Activated CD8-positive, alpha-beta memory T cell treated with anti-CD3 and anti-CD28 coated beads, Interleukin-2, amount 50 U/mL, for 24 hours (primary cell): ENCODE measurements at regions not wholly inside any gene's neighbourhood (a gene's known extent, or its start where the extent isn't known, plus 50 kb on each side); places are given as distances from the start of the nearest gene placed in this dataset.

Source experiments
- DNase-seq: peaks from one replicate; pipeline ENCODE4 v3.0.0-alpha.2; 2020; ENCODE audit errors: extremely low read depth

GRCh38 chr16:26295625-26296304 is 604.0 kb downstream of the HS3ST4 start:
- DNase-seq = no peak

- DNase-seq = no peak
These were observed 609.8 kb downstream of the HS3ST4 start for GRCh38 chr16:26301516-26301915.

GRCh38 chr16:26316683-26317464 is 625.1 kb downstream of the HS3ST4 start:
- no peak for DNase-seq

- no peak for DNase-seq
These were observed 626.1 kb downstream of the HS3ST4 start for GRCh38 chr16:26317885-26318284.

DNA sequence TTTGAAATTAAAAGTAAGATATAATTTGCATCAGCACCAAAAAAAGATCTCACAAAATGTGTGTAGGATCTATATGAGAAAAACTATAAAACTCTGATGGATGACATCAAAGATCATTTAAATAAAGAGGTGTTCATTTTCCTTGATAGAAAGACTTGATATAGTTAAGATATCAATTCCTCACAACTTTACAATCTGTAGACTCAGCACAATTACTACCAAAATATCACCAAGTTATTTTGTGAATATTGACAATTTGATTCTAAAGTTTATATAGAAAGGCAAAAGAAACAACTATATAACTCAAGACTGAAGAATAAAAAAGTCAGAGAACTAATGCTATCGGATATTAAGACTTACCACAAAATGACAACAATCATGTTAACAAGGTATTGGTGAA is 638.9 kb downstream of the HS3ST4 start:
- no peak for DNase-seq

GRCh38 chr16:26334218-26335111 is 642.7 kb downstream of the HS3ST4 start:
- DNase-seq = no peak

- DNase-seq = no peak
These were observed 643.6 kb downstream of the HS3ST4 start for GRCh38 chr16:26335236-26335853.

DNA sequence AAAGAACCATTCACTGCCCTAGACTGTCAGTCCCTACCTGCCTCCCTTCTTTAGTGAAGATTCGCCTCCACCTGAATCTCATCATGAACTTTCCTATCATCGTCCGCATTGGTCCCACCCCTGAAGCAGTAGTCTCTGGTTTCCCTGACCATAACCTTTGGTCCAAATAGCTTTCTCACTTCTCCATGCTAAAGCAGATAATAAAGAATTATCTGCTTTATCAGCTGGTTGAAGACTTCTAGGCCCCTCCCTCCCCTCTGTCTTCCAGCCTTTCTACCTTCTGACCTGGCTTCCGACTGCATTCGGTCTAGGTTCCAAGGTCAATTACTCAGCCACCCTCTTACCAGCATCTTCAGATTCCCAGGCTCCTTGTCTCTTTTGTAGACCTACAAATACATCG is 650.9 kb downstream of the HS3ST4 start:
- DNase-seq = no peak

- DNase-seq = no peak
These were observed 652.5 kb downstream of the HS3ST4 start for GRCh38 chr16:26344240-26344776.

DNA sequence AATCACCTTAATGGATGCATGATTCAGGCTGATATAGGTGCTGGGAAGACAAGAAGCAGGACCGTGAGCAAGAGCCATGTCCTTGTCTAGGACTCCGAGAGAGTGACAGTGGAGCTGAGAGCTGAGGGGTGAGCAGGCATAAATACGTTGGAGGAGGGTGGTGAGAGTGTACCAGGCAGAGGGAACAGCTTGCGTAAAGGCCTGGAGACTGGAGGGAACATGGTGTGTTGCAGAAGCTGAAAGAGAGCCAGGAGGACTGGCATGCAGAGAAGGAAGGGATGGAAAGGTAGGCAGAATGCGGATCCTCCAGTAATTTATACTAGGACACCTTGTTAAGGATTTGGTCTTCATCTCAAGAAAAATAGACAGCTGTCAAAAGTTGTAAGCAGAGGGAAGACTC is 653.2 kb downstream of the HS3ST4 start:
- no peak for DNase-seq

DNA sequence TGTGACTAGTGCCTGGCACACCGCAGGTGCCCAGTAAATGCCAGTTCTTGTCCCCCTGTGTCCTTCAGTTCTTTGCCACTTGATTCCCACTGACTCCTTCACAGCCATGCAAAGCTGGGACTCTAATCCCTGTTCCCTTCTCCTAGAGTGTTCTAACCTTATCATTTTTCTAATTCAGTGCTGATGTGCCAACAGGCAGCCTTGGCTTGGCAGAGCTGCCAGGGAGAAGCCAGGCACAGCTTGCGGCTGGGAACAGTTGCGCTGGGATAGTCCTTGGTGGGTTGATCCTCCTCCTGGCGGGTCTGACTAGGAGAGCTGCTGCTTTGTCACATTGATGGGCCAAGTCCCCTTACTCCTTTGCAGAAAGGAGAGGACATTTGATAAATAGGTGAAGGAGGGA is 654.2 kb downstream of the HS3ST4 start:
- no peak for DNase-seq

GRCh38 chr16:26348095-26348494 is 656.3 kb downstream of the HS3ST4 start:
- no peak for DNase-seq

- DNase-seq = no peak
These were observed 669.1 kb downstream of the HS3ST4 start for GRCh38 chr16:26360867-26361266.

GRCh38 chr16:26363581-26363980 is 671.8 kb downstream of the HS3ST4 start:
- DNase-seq = no peak

DNA sequence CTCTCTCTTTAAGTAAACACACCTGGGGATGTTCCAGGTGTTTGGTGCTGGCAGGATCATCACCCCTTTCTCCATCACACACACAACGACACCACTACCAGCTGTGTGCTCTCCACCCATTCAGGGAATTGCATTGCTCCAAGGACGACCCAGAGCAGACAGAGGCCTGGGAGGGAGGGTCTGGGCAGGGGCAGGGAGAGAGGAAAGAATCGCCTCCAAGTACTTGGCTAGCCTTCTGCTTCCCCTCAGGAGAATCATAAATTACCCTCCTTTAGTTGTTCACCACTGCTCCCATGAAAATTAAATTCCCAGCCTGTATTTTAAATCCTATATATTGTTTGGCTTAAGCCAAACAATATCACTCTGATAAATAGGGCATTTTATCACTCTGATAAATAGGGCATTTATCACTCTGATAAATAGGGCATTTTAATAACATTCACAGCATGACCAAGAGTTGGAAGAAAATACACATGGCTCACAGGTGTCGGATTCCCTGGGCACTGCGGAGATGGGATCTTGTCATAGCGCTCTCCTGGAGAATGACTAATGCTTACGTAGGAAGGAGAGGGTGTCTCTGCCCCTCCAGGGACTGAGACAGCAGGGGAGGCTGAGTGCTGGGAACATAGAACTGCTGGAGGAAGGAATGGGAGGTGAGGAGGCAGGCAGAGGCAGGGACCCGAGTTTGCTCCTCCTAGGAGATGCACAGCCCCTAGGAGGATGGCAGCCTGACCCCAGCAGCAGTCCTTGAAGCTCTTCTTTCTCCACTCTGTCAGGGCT is 673.6 kb downstream of the HS3ST4 start:
- no peak for DNase-seq

DNA sequence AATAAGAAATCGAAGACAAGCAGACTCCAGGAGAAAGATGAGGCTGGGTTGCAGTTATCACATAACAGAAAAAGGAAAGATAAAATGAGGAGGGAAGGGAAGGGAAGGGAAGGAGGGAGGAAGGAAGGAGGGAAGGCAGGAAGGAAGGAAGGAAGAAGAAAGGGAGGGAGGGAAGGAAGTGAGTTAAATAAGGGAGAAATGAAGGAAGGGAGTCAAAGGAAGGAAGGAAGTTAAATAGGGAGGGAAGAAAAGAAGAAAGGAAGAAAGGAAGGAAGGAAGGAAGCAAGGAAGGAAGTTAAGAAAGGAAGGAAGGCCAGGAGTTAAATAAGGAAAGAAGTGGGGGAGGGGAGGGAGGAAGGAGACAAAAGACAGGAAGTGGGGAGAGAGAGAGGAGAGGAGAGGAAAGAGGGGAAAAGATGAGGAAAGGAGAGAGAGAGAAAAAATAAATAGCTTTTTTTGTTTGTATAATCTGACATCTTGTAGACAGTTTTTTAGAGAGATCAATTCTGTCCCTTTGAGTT is 679.6 kb downstream of the HS3ST4 start:
- DNase-seq = no peak

DNA sequence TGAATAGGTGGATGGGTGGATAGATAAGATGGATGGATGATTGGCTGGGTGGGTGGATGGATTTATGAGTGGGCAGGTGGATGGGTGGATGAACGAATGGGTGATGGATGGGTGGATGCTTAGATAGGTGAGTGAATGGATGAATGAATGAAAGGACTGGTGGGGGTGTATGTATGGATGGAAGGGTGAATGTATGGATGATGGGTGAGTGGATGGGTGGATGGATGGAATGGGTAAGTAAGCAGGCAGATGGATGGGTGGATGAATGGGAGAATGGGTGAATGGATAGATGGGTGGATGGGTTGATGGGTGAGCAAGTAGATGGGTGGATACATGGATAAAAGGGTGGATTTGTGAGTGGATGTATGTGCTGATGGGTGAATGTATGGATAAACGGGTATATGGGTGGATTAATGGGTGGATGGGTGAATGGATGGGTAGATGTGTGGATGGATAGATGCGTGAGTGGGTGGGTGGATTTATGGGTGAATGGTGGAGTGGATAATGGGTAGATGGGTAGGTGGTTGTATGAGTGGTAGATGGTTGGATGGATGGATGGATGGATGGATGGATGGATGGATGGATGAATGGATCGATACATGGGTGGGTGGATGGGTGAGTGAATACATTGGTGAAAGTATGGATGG is 682.6 kb downstream of the HS3ST4 start:
- no peak for DNase-seq

- DNase-seq = no peak
These were observed 684.1 kb upstream of the C16orf82 start for GRCh38 chr16:26382586-26382985.

DNA sequence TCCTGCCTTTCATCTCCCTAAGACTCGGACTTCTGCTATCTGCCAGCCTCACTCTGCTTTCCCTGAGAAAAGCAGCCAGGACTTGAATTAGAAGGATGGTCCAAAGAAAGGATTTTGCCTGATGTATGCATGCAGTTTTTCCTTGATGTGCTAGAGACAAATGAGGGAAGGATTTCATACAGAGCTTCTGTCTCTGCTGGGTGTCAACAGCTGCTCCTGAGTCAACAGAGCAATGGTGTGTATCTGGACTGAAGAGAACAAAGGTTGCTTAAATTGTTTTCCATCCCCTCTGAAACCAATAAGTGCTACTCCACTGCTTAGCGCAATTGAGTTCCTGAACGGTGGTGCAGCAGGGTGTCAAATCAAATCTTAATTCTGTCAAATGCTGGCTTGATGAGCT is 680.6 kb upstream of the C16orf82 start:
- no peak for DNase-seq

DNA sequence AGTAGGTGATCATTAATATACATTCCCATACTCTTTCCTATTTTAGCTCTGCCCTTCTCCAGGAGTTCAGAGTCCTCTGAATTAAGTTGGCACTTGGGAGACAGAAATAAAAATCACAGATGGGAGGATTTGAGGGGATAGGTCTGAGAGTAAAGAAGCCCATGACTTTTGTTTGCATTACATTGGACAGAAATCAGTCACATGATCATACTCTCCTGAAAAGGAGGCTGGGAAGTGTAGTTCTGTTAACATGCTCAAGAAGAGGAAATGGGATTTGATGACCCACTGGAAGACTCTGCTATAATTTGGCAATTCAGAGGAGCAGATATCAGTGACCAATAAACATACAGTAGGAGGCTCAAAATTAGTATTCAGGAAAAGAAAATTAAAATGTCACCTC is 674.9 kb upstream of the C16orf82 start:
- no peak for DNase-seq
